ENCODE measurements at regions not wholly inside any gene's neighbourhood (a gene's known extent, or its start where the extent isn't known, plus 50 kb on each side); places are given as distances from the start of the nearest gene placed in this dataset.
"Not testable (repeated sequence)": the region's sequence is repeated elsewhere in the genome, so short reads cannot be mapped to it uniquely, and the experiment has no call there.

DNA sequence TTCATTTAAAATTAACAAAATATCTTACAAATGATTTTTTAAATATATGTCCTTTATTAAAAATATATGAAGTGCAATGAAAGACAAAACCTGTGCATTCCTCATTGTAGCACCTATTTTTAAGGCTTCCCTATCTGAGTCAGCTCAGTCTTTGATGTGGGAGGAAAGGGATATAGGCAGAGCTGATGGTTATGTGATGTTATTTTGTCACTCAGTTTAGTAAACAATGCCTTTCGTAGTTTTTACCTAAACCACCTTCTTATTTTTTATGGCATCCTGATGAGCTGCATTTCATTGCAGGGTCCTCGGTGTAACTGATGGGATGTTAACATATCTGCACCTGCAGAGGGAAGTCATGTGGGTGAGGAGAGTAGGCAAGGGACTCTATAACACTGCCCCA is 58.9 kb upstream of the FRMD6 start:
- ATAC-seq: no peak
- no peak for DNase-seq
- intact Hi-C loops (cut with micrococcal nuclease): no loop called here

DNA sequence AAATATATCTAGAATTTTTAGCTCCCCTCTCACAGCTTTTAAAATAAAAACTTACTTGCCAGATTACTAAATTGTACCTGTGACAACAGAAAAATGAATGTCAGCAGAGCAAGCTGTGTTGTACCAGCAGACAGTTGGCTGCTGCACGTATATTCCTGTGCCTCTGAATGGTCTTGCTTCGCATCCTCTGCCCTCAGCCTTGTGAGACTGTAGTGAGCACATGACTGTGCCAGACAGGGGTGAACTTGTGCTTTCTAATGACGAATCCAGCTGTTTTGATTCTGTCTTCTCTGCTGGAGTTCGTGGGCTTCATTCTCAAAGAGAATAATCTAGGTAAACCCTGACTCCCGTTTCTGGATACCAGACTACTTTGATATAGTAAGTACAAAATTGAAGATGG is 58.3 kb upstream of the FRMD6 start:
- no peak for ATAC-seq
- intact Hi-C loops (cut with micrococcal nuclease): no loop called here
- no peak for DNase-seq

DNA sequence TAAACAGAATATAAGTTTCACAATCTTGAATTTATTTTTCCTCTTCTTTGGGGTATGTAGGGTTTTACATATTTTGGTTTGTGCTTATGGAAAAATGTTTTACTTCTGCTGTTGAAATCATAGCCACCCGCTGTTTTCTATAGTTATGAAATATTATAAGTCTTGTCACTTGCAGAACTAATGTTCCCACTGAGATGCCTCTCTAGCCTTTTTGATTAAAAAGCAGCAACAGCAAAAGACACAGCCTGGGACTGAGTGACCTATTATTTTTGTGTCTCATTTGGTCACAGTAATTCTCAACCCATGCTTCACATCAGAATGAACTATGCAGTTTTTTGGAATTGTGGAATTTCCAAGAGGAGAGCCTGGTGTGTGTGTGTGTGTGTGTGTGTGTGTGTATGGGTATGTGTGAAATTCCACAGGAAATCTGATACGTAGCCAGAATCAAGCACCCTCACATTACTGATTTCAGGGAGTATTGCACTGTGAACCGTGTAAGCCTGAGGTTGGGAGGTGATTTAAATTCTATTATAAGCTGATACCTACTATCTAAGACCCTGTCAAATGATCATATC is 55.7 kb upstream of the FRMD6 start:
- intact Hi-C loops (cut with micrococcal nuclease): no loop called here
- ATAC-seq (no peak), DNase-seq (no peak)

DNA sequence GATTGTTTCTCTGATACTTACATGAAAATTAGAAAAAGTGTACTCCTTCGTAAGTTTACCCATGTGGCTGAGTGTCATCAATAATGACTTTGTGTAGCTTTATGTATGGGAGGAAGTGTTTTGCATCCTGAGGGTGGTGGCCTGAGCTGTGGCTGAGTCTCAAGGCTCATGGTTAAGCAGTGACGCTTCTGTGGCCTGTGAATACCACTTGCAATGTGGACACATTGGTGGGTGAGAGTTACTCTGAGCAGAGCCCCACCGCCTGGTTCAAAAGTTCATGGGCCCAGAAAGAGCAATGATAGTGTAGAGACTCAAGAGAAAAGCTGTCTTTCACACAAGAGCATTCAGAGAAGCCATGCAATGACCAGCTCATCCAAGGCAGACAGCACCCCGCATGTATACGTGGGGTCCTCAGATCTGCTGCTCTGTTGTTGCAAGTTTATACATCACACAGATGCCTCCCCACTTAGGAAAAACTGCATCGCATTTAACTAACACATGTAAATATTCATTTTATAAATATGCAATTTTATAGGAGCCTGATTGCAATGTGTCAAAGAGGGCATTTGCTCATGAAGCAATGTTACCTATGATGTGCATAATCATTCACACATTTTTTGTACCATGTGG is 55.1 kb upstream of the FRMD6 start:
- intact Hi-C loops (cut with micrococcal nuclease): no loop called here
- no peak for ATAC-seq
- DNase-seq: no peak

DNA sequence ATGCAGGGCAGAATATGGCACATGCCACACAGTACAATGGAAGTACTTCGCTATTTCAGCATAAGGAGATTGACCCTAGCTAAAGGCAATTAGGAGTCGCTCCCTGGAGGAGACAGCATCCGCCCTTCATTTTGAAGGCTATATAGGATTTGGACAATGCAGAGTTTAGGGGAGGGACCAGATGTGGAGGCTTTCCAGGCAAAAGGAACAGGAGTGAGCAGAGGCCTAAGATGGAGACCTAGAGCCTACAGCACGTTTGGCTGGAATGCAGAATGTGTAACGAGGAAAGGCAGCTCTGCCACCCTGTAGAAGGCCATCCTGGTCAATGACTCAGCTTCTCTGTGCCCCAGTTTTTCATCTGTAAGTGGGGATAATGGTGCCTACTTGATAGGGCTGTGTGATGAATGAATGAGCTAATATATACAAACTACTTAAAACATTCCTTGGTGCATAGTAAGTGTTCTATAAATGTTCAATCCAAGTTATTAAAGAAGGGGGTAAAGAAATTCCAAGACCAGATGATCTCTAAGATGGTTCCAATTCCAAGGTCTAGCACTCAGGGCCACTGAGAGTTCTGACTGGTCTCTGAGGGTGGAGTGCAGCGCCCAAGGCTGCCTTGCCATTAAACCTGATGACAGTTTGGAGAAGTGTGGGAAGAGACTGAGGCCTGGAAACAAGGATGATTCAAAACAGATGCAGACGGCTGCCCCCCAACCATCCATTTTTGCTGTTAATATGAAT is 54.3 kb upstream of the FRMD6 start:
- intact Hi-C loops (cut with micrococcal nuclease): no loop called here
- ATAC-seq (no peak), DNase-seq (no peak)

DNA sequence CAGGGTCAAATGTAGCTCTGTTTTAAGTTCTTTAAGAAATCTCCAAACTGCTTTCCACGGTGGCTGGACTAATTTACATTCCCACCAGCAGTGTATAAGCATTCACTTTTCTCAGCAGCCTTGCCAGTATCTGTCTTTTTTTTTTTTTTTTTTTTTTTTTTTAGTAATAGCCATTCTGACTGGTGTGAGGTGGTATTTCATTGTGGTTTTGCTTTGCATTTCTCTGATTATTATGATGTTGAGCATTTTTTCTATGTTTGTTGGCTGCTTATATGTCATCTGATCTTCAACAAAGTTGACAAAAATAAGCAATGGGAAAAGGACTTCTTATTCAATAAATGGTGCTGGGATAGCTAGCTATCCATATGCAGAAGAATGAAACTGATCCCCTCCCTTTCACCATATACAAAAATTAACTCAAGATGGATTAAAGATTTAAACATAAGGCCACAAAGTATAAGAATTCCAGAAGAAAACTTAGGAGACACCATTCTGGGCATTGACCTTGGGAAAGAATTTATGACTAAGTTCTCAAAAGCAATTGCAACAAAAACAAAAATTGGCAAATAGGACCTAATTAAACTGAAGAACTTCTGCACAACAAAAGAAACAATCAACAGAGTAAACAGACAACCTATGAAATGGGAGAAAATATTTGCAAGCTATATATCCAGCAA is 52.6 kb upstream of the FRMD6 start:
- intact Hi-C loops (cut with micrococcal nuclease): not testable (repeated sequence)

DNA sequence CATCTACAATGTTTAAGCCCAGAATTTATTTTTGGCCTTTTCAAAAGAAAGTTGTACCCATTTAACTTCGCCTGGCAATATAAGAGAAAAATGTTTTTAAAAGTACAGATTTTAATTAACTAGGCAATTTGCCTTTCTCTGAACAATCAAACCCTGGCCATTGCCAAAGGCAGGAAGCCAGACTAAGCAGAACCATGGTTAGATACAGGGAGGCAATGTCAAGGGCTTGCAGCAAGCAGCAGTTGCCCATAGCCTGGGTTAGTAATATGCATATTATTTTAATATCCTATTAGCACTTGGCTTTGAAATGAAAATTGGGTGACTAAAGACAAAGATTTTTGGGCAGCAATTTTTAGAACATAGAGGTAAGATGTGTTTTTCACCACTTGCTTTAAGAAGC is 51.1 kb upstream of the FRMD6 start:
- ATAC-seq: no peak
- no peak for DNase-seq
- intact Hi-C loops (cut with micrococcal nuclease): no loop called here

More for the DNA sequence above, 52.6 kb upstream of the FRMD6 start:
- not testable (repeated sequence) for DNase-seq, ATAC-seq

Data from left ventricle myocardium superior (tissue), 1 donor.